CD4-positive, CD25-positive, alpha-beta regulatory T cell (primary cell): ENCODE measurements at regions not wholly inside any gene's neighbourhood (a gene's known extent, or its start where the extent isn't known, plus 50 kb on each side); places are given as distances from the start of the nearest gene placed in this dataset.

Experiments used
- ATAC-seq, 2 donors: fragments of 150-1000 bp; cut with Tn5 transposase; one replicate each; pipeline ENCODE4 v1.10.0; 2021; ENCODE audit warnings: low read depth in 2 of 2, moderate number of reproducible peaks in 2 of 2, moderate library complexity in 1 of 2
- DNase-seq, 3 donors: peaks; one replicate each; pipeline versions ENCODE4 v3.0.0 to v3.0.0-alpha.2; 2012 to 2022; ENCODE audit warnings: mixed read lengths in 1 of 3
- H3K27ac ChIP-seq: one replicate; pipeline ENCODE4 v1.7.0; 2013; ENCODE audit warnings: mild to moderate bottlenecking, low read length; ENCODE audit not compliant: insufficient read depth, poor library complexity, severe bottlenecking
- H3K27me3 ChIP-seq: one replicate; pipeline ENCODE4 v1.7.0; 2013; ENCODE audit warnings: low read length; ENCODE audit not compliant: control insufficient read depth, insufficient read depth
- H3K36me3 ChIP-seq: one replicate; pipeline ENCODE4 v1.7.0; 2013; ENCODE audit warnings: mild to moderate bottlenecking, low read length, moderate library complexity; ENCODE audit not compliant: control insufficient read depth, insufficient read depth
- H3K4me1 ChIP-seq: 2 replicates; pipeline ENCODE4 v1.7.0; 2013; ENCODE audit warnings: mild to moderate bottlenecking, low read length; ENCODE audit not compliant: insufficient read depth, control insufficient read depth, poor library complexity, severe bottlenecking
- H3K4me3 ChIP-seq: one replicate; pipeline ENCODE4 v1.7.0; 2013; ENCODE audit warnings: low read depth, mild to moderate bottlenecking, low read length, moderate library complexity
- H3K9me3 ChIP-seq, 2 experiments: 1 replicate in 1 of 2; 2 replicates in 1 of 2; pipeline ENCODE4 v1.7.0; 2013; ENCODE audit warnings: low read length in 2 of 2, mild to moderate bottlenecking in 1 of 2, moderate library complexity in 1 of 2; ENCODE audit not compliant: control insufficient read depth in 2 of 2
- H3K27ac Mint-ChIP-seq, 3 donors: one replicate each; pipeline ENCODE4 v1.8.0; 2020 to 2022; ENCODE audit warnings: mild to moderate bottlenecking in 3 of 3, mixed read lengths in 3 of 3, moderate library complexity in 2 of 3
- H3K27me3 Mint-ChIP-seq: one replicate; pipeline ENCODE4 v1.8.0; 2022; ENCODE audit warnings: mild to moderate bottlenecking, mixed read lengths
- H3K36me3 Mint-ChIP-seq: one replicate; pipeline ENCODE4 v1.8.0; 2020; ENCODE audit warnings: mixed read lengths
- H3K4me1 Mint-ChIP-seq, 4 donors: one replicate each; pipeline ENCODE4 v1.8.0; 2020 to 2022; ENCODE audit warnings: mixed read lengths in 4 of 4, mild to moderate bottlenecking in 1 of 4
- H3K4me3 Mint-ChIP-seq, 4 donors: one replicate each; pipeline ENCODE4 v1.8.0; 2020 to 2022; ENCODE audit warnings: mild to moderate bottlenecking in 4 of 4, mixed read lengths in 4 of 4, moderate library complexity in 3 of 4
- H3K9me3 Mint-ChIP-seq, 7 donors: one replicate each; pipeline ENCODE4 v1.8.0; 2020 to 2022; ENCODE audit warnings: mixed read lengths in 7 of 7, mild to moderate bottlenecking in 3 of 7, moderate library complexity in 2 of 7

GRCh38 chr2:64766841-64767669 is 113.3 kb upstream of the SERTAD2 start:
- Histone ChIP-seq H3K4me3 (peak overlapping the region; percentile 93), H3K27ac (peak overlapping the region; percentile 82), H3K4me1 (peaks cover 4% of the 10 kb centered on the region), H3K9me3 (no peaks in the 10 kb centered on the region), H3K36me3 (no peaks in the 10 kb centered on the region), H3K27me3 (no peaks in the 10 kb centered on the region)
- ATAC-seq (peak; percentile 63 to 72), DNase-seq (peak in 2 of 3 donors; percentile 66 to 77)
- Mint-ChIP-seq H3K27me3 (no peaks in the 10 kb centered on the region), H3K4me3 (peak overlapping the region; percentile 79 to 95 (median 92)), H3K27ac (peak overlapping the region; percentile 91 to 92 (median 92)), H3K4me1 (peaks cover 17 to 24% (median 19%) of the 10 kb centered on the region in 4 donors), H3K36me3 (no peaks in the 10 kb centered on the region), H3K9me3 (peaks cover 0 to 2% (median 0%) of the 10 kb centered on the region in 7 donors)

DNA sequence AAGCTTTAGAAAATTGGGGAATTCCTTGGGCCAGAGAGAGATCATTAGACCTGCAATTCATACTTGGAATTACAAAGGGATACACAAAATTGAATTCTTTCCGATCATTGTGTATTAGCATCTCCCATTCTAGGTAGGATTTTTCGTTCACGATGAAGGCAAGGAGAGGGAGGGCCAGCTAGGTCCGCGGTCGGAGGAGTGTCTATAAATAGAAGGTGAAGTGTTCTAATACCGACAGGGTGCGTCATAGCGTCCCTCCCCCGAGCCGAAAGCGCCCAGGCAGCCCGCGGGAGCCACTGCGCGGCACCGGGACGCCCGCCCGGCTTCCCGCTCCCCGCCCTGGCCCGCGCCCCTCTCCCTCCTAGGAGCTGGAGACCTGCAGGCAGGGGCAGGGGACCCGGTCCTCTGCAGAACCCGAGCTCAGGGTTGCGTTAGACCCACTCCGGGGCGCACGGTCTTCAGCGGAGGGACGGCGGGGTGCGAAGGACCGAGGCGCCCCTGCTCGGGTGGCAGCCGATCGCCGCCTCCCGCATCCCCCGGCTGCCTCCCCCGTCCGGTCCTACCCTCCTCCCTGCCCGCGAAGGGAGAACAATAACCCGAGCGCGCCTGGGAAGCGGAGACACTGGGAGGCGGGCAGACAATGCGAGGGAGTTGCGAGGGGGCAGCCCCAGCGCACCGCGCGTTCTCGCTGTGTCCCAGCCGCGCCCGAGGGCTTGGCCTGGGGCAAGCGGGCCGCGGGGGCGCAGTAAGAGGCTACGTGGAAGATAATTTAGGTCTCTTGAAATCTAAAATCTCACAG is 114.2 kb upstream of the SERTAD2 start:
- Histone ChIP-seq H3K4me1 (peaks cover 4% of the 10 kb centered on the region), H3K27me3 (no peaks in the 10 kb centered on the region), H3K27ac (peak overlapping the region; percentile 82), H3K4me3 (peak overlapping the region; percentile 93), H3K36me3 (no peaks in the 10 kb centered on the region), H3K9me3 (no peaks in the 10 kb centered on the region)
- H3K9me3 Mint-ChIP-seq, result peaks cover 0 to 2% (median 0%) of the 10 kb centered on the region in 7 donors
- H3K4me1 Mint-ChIP-seq, result peaks cover 17 to 24% (median 19%) of the 10 kb centered on the region in 4 donors
- ATAC-seq (peak; percentile 73 to 75), DNase-seq (peak; percentile 63 to 79 (median 64))
- peak overlapping the region; percentile 91 to 92 (median 92) for H3K27ac Mint-ChIP-seq
- no peaks in the 10 kb centered on the region for H3K27me3 Mint-ChIP-seq
- peak overlapping the region; percentile 79 to 95 (median 92) for H3K4me3 Mint-ChIP-seq
- H3K36me3 Mint-ChIP-seq, result no peaks in the 10 kb centered on the region

DNA sequence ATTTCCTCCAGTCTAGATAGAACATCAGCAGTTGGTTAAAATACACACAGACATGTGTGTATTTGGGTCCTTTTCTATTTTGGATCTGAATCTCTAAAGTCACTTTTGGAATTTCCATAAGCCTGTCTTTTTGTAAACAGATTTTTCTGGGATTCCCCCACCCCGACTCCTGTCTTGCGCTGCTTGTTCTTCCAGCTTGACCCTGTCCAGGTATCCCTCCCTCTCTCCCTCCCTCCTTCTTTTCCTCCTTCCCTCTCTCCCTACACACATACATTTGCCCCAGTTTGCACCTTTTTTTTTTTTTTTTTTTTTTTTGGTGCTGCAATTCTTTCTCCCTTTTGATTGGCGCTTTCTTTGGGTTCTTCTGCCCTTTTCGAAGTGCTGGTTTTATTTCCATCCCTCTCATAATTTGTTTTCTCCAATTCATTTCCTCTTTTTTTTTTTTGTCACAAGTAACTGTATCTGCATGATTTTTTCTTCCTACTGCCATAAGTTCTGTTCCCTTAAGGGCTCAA is 114.8 kb upstream of the SERTAD2 start:
- peak overlapping the region; percentile 82 for H3K27ac ChIP-seq

GRCh38 chr2:64769392-64770044 is 115.8 kb upstream of the SERTAD2 start:
- DNase-seq (no peak), ATAC-seq (no peak)
- no peak overlapping the region for H3K27ac ChIP-seq
- Mint-ChIP-seq H3K27me3 (no peaks in the 10 kb centered on the region), H3K4me1 (peaks cover 16 to 24% (median 18%) of the 10 kb centered on the region in 4 donors), H3K27ac (no peak overlapping the region), H3K4me3 (peak overlapping the region in 3 of 4 donors; percentile 68 to 91 (median 91)), H3K9me3 (peaks cover 0 to 2% (median 0%) of the 10 kb centered on the region in 7 donors), H3K36me3 (no peaks in the 10 kb centered on the region)
- H3K27me3 ChIP-seq, result no peaks in the 10 kb centered on the region
- H3K4me3 ChIP-seq, result no peak overlapping the region
- no peaks in the 10 kb centered on the region for H3K36me3 ChIP-seq
- peaks cover 4% of the 10 kb centered on the region for H3K4me1 ChIP-seq
- no peaks in the 10 kb centered on the region for H3K9me3 ChIP-seq

More for the DNA sequence above, 114.8 kb upstream of the SERTAD2 start:
- Histone ChIP-seq H3K36me3 (no peaks in the 10 kb centered on the region), H3K9me3 (no peaks in the 10 kb centered on the region), H3K4me1 (peaks cover 4% of the 10 kb centered on the region), H3K27me3 (no peaks in the 10 kb centered on the region), H3K4me3 (peak overlapping the region; percentile 78)
- Mint-ChIP-seq H3K36me3 (no peaks in the 10 kb centered on the region), H3K27me3 (no peaks in the 10 kb centered on the region), H3K9me3 (peaks cover 0 to 2% (median 0%) of the 10 kb centered on the region in 7 donors), H3K27ac (peak overlapping the region; percentile 49 to 79 (median 59)), H3K4me3 (peak overlapping the region; percentile 68 to 95 (median 90)), H3K4me1 (peaks cover 16 to 24% (median 18%) of the 10 kb centered on the region in 4 donors)
- ATAC-seq (no peak), DNase-seq (no peak)

- Mint-ChIP-seq H3K4me1 (peaks cover 17 to 24% (median 19%) of the 10 kb centered on the region in 4 donors), H3K9me3 (peaks cover 0 to 2% (median 0%) of the 10 kb centered on the region in 7 donors), H3K27ac (peak overlapping the region in 1 of 3 donors; percentile 67), H3K4me3 (peak overlapping the region in 3 of 4 donors; percentile 31 to 91 (median 50)), H3K27me3 (no peaks in the 10 kb centered on the region), H3K36me3 (no peaks in the 10 kb centered on the region)
- H3K4me3 ChIP-seq, result no peak overlapping the region
- peaks cover 4% of the 10 kb centered on the region for H3K4me1 ChIP-seq
- no peaks in the 10 kb centered on the region for H3K27me3 ChIP-seq
- no peaks in the 10 kb centered on the region for H3K9me3 ChIP-seq
- ATAC-seq (no peak), DNase-seq (no peak)
- no peaks in the 10 kb centered on the region for H3K36me3 ChIP-seq
- no peak overlapping the region for H3K27ac ChIP-seq
Measured at GRCh38 chr2:64770137-64770780, 116.5 kb upstream of the SERTAD2 start.

DNA sequence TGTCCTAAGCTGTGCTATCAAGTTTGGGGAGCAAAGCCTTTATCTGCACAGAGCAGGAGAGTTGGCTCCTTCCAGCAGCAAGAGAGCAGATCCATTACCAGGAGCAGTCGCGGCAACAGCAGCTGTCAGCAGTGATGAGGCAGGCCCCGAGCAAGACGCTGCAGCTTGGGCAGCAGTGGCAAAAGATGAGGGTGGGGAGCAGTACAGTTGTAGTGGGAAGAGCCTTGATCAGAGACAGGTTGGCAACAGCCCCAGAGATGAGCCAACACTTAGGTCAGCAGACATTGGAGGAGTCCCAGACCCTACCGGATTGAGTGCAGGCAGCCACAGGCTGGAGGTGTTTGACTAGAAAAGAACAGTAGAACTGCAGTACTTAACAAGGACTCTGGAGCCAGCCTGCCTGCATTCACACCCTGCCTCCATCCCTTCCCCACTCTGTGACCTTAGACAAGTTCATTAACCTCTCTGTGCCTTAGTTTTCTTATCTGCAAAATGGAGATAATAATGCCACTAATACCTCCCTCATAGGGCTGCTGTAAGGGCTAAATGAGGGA is 117.1 kb upstream of the SERTAD2 start:
- H3K27me3 Mint-ChIP-seq, result no peaks in the 10 kb centered on the region
- ATAC-seq (no peak), DNase-seq (no peak)
- H3K4me1 Mint-ChIP-seq, result peaks cover 13 to 20% (median 19%) of the 10 kb centered on the region in 4 donors
- H3K27ac Mint-ChIP-seq, result peak overlapping the region in 1 of 3 donors; percentile 73
- H3K27ac ChIP-seq, result no peak overlapping the region
- no peak overlapping the region for H3K4me3 ChIP-seq
- no peaks in the 10 kb centered on the region for H3K9me3 ChIP-seq
- H3K4me3 Mint-ChIP-seq, result peak overlapping the region in 1 of 4 donors; percentile 80
- H3K36me3 Mint-ChIP-seq, result no peaks in the 10 kb centered on the region
- H3K36me3 ChIP-seq, result no peaks in the 10 kb centered on the region
- H3K4me1 ChIP-seq, result peaks cover 4% of the 10 kb centered on the region
- H3K9me3 Mint-ChIP-seq, result peaks cover 0 to 3% (median under 1%) of the 10 kb centered on the region in 7 donors
- no peaks in the 10 kb centered on the region for H3K27me3 ChIP-seq
